HG03103 (cell line): ENCODE measurements at regions not wholly inside any gene's neighbourhood (a gene's known extent, or its start where the extent isn't known, plus 50 kb on each side); places are given as distances from the start of the nearest gene placed in this dataset.
"Not testable (repeated sequence)": the region's sequence is repeated elsewhere in the genome, so short reads cannot be mapped to it uniquely, and the experiment has no call there.

Experiments
- ATAC-seq: cut with Tn5 transposase; IDR thresholded peaks from one replicate; pipeline ENCODE4 v1.9.1; 2021; ENCODE audit warnings: low read depth; ENCODE audit not compliant: unreplicated experiment

DNA sequence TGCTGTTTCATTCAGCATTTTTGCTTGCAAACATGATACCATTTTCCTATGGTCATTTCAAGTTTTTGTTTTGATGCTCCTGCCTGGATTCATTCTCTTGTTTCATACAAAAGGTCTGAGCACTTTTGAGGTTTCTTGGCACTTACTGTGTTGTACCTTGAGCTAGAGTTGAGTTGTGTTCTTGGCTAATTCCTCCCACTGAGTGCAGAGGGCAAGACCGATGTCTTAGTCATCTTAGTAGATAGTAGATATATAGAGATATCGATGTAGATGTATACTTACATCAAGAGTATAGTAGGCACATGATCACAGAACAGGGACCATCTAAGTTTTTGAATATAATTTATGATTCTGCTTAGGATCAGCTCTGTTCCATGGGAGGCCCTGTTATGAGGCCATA, 366.6 kb downstream of the OSTF1 start:
- no peak for ATAC-seq

DNA sequence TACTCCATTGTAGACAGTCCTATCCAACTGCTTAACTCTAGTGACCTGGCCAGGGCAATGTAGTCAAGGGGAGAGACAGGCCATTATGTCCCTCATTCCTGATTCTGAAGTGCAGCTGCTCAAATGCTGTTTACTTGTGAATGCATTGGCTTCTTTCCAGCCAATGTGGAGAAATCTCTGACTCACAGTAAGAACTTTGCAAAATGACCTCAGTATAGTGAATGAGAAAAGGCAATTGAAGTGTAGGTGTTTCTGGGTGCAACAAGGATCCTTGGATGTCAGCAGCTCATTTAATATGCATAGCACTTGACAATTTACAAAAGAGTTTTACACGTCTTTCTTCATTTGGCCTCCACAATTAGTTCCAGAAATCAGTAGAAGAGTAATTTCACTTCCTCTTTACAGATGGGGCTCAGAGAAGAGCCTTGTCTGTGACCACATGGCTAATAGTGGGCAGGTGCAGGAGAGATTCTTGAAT, 367.2 kb downstream of the OSTF1 start:
- peak; percentile 88 for ATAC-seq

DNA sequence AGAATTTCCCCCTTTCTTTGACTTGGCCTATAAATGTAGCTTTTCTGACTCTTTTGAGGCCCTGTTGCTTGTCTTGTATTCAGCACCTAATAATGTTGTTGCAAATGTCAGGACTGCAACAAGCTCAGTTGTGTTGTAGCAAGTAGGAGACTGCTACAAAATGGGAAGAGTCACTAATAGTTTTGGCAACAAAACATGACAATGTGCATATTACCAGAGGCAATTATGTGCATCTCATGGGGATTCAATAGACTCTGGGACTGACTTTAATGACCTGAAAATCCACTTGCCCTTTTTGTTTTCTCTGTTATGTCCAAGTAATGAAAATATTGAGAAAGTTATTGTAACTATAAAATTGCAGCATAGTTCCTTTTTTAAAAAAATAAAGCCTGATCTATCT, 368.4 kb downstream of the OSTF1 start:
- ATAC-seq = no peak

GRCh38 chr9:75457474-75458011, 369.2 kb downstream of the OSTF1 start:
- no peak for ATAC-seq

GRCh38 chr9:75459311-75459710, 371.0 kb downstream of the OSTF1 start:
- ATAC-seq = not testable (repeated sequence)

DNA sequence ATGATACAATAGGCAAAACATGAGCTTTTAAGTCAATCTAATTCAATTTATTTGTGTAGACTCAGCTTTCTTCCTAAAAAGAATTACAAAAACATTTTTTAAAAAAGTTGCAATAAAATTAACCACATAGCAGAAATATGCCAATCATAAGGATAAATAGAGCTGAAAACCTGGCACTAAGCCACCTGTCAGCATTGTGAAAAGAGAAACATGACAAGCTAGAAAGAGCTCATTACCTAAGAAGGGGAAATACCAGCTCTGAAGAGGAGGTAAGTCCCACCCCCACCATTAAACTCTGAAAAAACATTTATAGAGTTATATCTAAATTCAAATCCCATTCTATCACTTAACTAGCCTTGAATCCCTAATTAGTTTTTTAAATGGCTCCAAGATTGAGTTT, 372.9 kb downstream of the OSTF1 start:
- no peak for ATAC-seq

- ATAC-seq = no peak
Measured at GRCh38 chr9:75462866-75463265, 374.6 kb downstream of the OSTF1 start.

- ATAC-seq = no peak
Measured at GRCh38 chr9:75463871-75464270, 375.6 kb downstream of the OSTF1 start.

GRCh38 chr9:75464726-75465125, 376.4 kb downstream of the OSTF1 start:
- ATAC-seq = no peak

DNA sequence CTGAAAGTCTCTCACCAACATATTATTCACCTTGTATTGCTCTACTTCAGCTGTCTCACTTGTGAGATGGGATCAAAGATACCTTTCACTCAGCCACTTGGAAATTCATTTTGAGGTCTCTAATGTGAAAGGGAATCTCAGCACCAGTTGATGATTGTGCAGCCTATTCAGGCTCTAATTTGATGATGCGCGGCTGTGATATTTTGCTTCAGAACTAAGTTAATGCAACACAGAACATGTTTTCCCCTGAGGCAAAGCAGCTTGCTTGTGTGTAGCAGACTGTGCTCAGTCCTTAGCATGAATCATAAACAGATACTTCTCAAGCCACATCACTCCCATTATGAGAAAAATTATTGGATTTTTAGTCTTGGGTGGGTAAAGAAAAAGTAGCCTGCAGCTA, 378.8 kb downstream of the OSTF1 start:
- no peak for ATAC-seq

GRCh38 chr9:75471549-75472114, 383.3 kb downstream of the OSTF1 start:
- no peak for ATAC-seq

- no peak for ATAC-seq
Measured at GRCh38 chr9:75482566-75482965, 394.3 kb downstream of the OSTF1 start.

DNA sequence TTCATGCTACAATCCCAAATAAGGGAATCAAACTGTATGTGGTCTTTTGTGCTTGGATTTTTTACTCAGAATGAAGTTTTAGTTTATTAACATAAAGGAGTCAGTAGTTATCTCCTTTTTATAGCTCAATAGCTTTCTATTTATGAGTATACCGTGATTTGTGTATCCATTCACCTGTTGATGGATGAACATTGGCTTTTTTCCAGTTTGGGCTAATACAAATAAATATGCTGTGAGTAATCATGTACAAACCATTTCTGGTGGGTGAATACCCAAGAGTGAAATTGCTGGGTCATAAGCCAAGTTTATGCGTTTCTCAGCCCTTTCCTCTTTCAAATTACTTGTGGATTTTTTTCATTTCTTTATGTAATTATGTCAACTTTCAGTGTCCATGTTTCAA, 395.3 kb downstream of the OSTF1 start:
- no peak for ATAC-seq

DNA sequence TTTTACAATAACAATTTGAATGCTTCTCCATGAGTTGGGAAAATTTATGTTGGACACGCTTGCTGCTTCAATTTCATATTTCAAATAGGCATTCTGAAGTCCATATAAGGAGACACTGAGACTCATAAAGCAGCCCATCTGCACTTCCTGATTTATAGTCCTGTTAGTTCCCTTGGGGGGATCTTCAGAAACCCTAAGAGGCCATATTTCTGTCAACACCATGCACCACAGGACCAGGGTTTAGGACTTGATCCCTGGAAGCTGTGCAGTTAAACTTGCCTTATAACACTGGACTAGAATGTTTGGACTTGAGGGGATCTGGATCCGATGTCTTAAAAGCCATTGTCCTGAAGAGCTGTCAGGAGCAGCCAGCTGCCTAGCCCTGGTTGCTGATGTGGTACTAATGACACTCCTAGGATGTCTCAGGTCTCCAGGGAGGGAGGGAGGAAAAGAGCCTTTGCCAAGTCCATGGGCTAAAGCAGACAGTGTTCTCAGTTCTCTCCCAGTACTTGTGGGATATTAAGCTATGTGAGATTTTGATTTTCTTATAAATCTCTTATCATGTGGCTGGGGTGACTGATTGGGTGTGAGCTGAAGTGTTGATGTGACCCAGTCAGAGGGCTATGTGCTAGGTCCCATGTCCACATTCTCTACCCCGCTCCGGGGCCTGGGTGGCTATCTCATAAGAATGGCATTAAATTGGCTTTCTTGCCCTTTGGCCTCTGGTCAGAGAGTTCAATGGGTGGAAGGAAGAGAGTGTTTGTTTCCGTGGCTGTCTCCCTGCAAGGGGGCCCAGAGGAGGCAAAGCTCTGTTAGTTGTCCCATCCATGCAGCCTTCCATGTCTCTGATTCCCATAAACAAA, 399.8 kb downstream of the OSTF1 start:
- ATAC-seq = no peak

DNA sequence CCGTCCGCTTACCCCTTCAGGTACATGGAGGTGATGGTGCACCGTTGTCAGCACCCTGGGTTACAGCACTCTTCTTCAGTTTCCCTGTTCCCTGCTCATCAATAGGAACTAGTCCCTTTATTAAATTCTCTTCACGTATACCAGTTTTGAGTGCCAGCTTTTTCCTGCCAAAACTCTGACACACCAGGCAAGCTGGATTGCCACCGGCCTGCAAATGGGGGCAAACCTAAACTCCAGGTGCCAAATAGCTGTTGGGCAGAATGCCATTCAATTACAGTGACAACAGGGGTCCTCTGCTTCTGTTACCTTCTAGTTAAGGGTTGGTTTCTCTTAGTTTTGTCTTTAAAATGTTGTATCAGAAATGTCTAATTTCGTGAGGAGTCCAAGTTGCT, 400.4 kb downstream of the OSTF1 start:
- no peak for ATAC-seq

DNA sequence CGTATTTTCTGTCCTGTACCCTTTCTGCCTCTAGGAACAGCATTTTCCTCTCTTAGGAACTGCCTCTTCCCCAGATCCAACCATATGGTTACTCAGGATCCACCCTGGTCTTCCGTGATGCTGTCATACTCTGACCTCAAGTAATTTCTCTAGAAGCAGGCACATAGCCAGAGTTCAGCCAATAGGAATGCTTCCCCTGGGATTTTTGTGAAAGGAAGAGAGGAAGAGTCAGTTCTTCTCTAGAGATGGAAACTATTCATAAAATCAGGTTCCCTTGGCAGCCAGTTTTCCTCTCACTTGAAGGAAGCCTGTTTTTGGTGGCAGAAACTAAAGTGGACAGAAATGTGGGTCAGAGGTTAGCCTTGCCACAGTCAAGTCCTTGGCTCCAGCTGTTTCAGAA, 400.1 kb upstream of the PCSK5 start:
- ATAC-seq = no peak

GRCh38 chr9:75491533-75491932, 398.9 kb upstream of the PCSK5 start:
- no peak for ATAC-seq

DNA sequence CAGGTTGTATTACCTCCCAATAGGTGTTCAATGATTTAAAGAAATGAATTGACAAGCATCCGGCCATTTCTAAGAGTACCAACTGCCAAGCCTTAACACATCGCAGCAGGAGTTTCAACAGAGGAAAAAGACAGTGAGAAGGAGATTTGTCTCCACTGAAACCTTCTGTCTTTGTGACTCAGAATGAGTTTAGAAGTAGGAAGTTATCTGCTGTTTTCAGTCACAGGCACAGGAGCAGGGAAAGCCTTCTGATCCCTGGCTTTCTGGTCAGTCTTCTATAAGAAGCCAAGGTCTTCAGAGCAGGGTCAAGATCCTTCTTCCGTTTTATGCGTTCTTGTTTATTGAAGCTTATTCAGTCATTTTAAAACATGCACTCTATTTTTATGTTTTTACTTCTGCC, 390.7 kb upstream of the PCSK5 start:
- no peak for ATAC-seq

GRCh38 chr9:75500479-75500878, 390.0 kb upstream of the PCSK5 start:
- no peak for ATAC-seq

DNA sequence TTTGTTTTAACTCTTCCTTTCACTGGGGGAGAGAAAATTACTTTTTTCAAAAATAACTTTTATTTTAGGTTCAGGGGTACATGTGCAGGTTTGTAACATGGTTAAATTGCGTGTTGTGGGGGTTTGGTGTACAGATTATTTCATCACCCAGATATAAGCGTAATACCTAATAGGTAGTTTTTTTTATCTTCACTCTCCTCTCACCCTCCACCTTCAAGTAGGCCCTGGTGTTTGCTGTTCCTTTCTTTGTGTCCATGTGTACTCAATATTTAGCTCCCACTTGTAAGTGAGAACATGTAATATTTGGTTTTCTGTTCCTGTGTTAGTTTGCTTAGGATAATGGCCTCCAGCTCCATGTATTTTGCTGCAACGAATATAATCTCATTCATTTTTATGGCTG, 389.5 kb upstream of the PCSK5 start:
- not testable (repeated sequence) for ATAC-seq

DNA sequence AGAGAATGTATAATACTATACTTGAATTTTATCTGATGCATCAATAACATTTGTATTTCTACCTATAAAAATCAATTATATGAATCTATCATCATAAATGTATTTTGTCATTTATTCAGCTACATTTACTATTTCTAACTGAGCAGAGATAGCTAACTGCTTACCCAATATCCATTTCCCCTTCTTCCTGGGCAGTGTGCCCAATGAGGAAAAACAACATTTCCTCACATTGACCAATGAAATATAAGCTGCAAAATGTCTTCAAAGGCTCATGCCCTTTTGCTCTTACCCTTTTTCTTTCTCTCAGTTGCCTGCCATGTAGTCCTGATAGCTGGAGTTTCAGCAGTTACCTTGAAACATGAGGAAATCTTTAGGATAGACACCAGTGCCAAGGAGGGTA, 385.8 kb upstream of the PCSK5 start:
- no peak for ATAC-seq

- ATAC-seq = no peak
Measured at GRCh38 chr9:75505654-75506053, 384.8 kb upstream of the PCSK5 start.
